ENCODE measurements at regions not wholly inside any gene's neighbourhood (a gene's known extent, or its start where the extent isn't known, plus 50 kb on each side); places are given as distances from the start of the nearest gene placed in this dataset.

DNA sequence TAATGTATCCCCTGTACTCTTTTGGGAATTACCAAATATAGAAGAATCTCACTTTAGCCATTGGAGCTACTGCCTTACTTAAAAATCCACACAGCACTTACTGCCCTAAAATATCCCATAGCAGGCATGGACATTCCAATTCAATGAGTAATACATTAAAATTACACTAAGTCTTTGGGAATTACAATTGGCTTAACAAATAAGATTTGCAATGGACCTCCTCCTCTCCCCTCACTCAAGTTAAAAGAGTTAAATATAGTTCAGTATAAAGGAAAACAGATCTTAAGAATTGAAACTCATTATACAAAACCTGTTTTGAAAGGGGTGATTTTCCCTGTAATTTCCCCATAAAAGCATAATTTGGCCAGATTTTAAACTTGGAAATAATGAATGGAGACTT is 477.1 kb downstream of the SLC16A7 start:
- CTCF ChIA-PET = no interaction called here
- POLR2A ChIA-PET = no interaction called here
- TF ChIP-seq NFRKB (IDR thresholded peaks at IDR 0.05) (no peak), SUZ12 (IDR thresholded peaks at IDR 0.05) (no peak), HDGF (IDR thresholded peaks at IDR 0.05; ENCODE audit: borderline replicate concordance) (no peak), PKNOX1 (IDR thresholded peaks at IDR 0.05) (no peak), BHLHE40 (IDR thresholded peaks at IDR 0.05; ENCODE audit: borderline replicate concordance) (no peak), FOXM1 (IDR thresholded peaks at IDR 0.05; ENCODE audit: borderline replicate concordance) (no peak), ZNF384 (IDR thresholded peaks at IDR 0.05) (no peak), CTBP1 (IDR thresholded peaks at IDR 0.05; ENCODE audit: borderline replicate concordance) (no peak), SP1 (IDR thresholded peaks at IDR 0.05) (no peak), ARNT (IDR thresholded peaks at IDR 0.05) (no peak), FOXK2 (IDR thresholded peaks at IDR 0.05) (no peak), FOXA1 (IDR thresholded peaks at IDR 0.05) (no peak), TARDBP (IDR thresholded peaks at IDR 0.05) (no peak), ELF4 (IDR thresholded peaks at IDR 0.05) (no peak)
- DNase-seq (ENCODE audit: extremely low spot score) = no peak

DNA sequence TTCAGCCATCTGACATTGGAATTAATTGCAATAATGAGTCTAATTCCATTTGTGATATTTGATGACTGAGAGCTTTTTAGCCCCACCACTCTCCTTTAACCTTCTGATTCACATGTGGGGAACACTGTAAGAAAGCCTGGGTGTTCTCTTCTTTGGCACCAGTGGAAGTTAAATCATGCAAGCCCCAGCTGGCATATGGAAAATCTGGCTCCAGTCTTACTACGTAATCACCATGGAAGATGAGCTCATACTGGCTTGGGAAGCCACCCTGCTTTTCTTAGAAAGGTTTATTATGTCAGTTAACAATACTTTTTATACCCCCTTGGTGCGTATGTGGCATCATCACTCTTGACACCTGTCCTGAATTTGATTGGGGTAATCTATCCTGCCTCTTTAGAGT is 479.3 kb downstream of the SLC16A7 start:
- ChIA-PET POLR2A (no interaction called here), CTCF (no interaction called here)
- DNase-seq (ENCODE audit: extremely low spot score) = no peak
- TF ChIP-seq FOXK2 (IDR thresholded peaks at IDR 0.05) (no peak), SP1 (IDR thresholded peaks at IDR 0.05) (no peak), BHLHE40 (IDR thresholded peaks at IDR 0.05; ENCODE audit: borderline replicate concordance) (no peak), SUZ12 (IDR thresholded peaks at IDR 0.05) (no peak), NFRKB (IDR thresholded peaks at IDR 0.05) (no peak), CTBP1 (IDR thresholded peaks at IDR 0.05; ENCODE audit: borderline replicate concordance) (no peak), FOXM1 (IDR thresholded peaks at IDR 0.05; ENCODE audit: borderline replicate concordance) (no peak), PKNOX1 (IDR thresholded peaks at IDR 0.05) (no peak), LEF1 (IDR thresholded peaks at IDR 0.05; ENCODE audit: borderline replicate concordance) (no peak), L3MBTL2 (conservative IDR thresholded peaks at IDR 0.05) (no peak), ZNF384 (IDR thresholded peaks at IDR 0.05) (no peak), HDGF (IDR thresholded peaks at IDR 0.05; ENCODE audit: borderline replicate concordance) (no peak), FOXA1 (IDR thresholded peaks at IDR 0.05) (no peak), ELF4 (IDR thresholded peaks at IDR 0.05) (no peak), ARNT (IDR thresholded peaks at IDR 0.05) (no peak), TARDBP (IDR thresholded peaks at IDR 0.05) (no peak)

- POLR2A ChIA-PET = no interaction called here
- no peak for TF ChIP-seq L3MBTL2 (conservative IDR thresholded peaks at IDR 0.05)
- no peak for TF ChIP-seq LEF1 (IDR thresholded peaks at IDR 0.05; ENCODE audit: borderline replicate concordance)
- no peak for TF ChIP-seq BHLHE40 (IDR thresholded peaks at IDR 0.05; ENCODE audit: borderline replicate concordance)
- no peak for TF ChIP-seq CTBP1 (IDR thresholded peaks at IDR 0.05; ENCODE audit: borderline replicate concordance)
- no peak for TF ChIP-seq ELF4 (IDR thresholded peaks at IDR 0.05)
- no peak for TF ChIP-seq ARNT (IDR thresholded peaks at IDR 0.05)
- CTCF ChIA-PET = no interaction called here
- DNase-seq (ENCODE audit: extremely low spot score) = no peak
Measured at GRCh38 chr12:60078026-60078425, 482.2 kb downstream of the SLC16A7 start.

- POLR2A ChIA-PET = no interaction called here
- TF ChIP-seq SP1 (IDR thresholded peaks at IDR 0.05) (no peak), FOXM1 (IDR thresholded peaks at IDR 0.05; ENCODE audit: borderline replicate concordance) (no peak), CTBP1 (IDR thresholded peaks at IDR 0.05; ENCODE audit: borderline replicate concordance) (no peak), SUZ12 (IDR thresholded peaks at IDR 0.05) (no peak), LEF1 (IDR thresholded peaks at IDR 0.05; ENCODE audit: borderline replicate concordance) (no peak), BHLHE40 (IDR thresholded peaks at IDR 0.05; ENCODE audit: borderline replicate concordance) (no peak), FOXK2 (IDR thresholded peaks at IDR 0.05) (no peak), HDGF (IDR thresholded peaks at IDR 0.05; ENCODE audit: borderline replicate concordance) (no peak), ARNT (IDR thresholded peaks at IDR 0.05) (no peak), ELF4 (IDR thresholded peaks at IDR 0.05) (no peak), PKNOX1 (IDR thresholded peaks at IDR 0.05) (no peak), ZNF384 (IDR thresholded peaks at IDR 0.05) (no peak), FOXA1 (IDR thresholded peaks at IDR 0.05) (no peak), NFRKB (IDR thresholded peaks at IDR 0.05) (no peak)
- no peak for DNase-seq (ENCODE audit: extremely low spot score)
- CTCF ChIA-PET = no interaction called here
Measured at GRCh38 chr12:60093428-60093827, 497.6 kb downstream of the SLC16A7 start.

DNA sequence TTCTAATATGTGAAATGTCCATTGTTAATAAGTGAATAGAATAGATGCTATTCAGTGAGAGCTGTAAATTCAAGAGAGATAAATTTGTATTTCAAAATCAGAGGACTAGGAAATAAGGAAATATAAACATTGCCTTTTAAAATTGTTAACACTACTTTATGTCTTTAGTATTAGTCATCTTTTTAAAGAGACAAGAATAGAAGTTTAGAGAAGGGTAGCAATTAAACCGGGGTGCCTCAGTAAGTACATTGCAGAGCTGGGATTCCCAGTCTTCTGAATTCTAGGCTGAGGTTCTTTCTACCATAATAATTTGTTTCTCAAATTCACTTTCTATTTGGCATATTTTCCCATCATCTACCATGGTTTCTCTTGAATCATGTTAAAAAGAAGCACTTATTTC is 498.6 kb downstream of the SLC16A7 start:
- CTCF ChIA-PET = no interaction called here
- no peak for TF ChIP-seq ARNT (IDR thresholded peaks at IDR 0.05)
- no peak for TF ChIP-seq L3MBTL2 (conservative IDR thresholded peaks at IDR 0.05)
- TF ChIP-seq TARDBP (IDR thresholded peaks at IDR 0.05) = no peak
- no peak for TF ChIP-seq SUZ12 (IDR thresholded peaks at IDR 0.05)
- no peak for TF ChIP-seq LEF1 (IDR thresholded peaks at IDR 0.05; ENCODE audit: borderline replicate concordance)
- TF ChIP-seq HDGF (IDR thresholded peaks at IDR 0.05; ENCODE audit: borderline replicate concordance) = no peak
- no peak for TF ChIP-seq FOXK2 (IDR thresholded peaks at IDR 0.05)
- TF ChIP-seq CTBP1 (IDR thresholded peaks at IDR 0.05; ENCODE audit: borderline replicate concordance) = no peak
- TF ChIP-seq BHLHE40 (IDR thresholded peaks at IDR 0.05; ENCODE audit: borderline replicate concordance) = no peak
- no peak for TF ChIP-seq FOXM1 (IDR thresholded peaks at IDR 0.05; ENCODE audit: borderline replicate concordance)
- TF ChIP-seq NFRKB (IDR thresholded peaks at IDR 0.05) = no peak
- TF ChIP-seq SP1 (IDR thresholded peaks at IDR 0.05) = no peak
- TF ChIP-seq ZNF384 (IDR thresholded peaks at IDR 0.05) = no peak
- TF ChIP-seq PKNOX1 (IDR thresholded peaks at IDR 0.05) = no peak
- TF ChIP-seq FOXA1 (IDR thresholded peaks at IDR 0.05) = no peak
- no peak for TF ChIP-seq ELF4 (IDR thresholded peaks at IDR 0.05)
- no peak for DNase-seq (ENCODE audit: extremely low spot score)
- POLR2A ChIA-PET = no interaction called here

Measured in HEK293T (cell line).